ENCODE measurements at regions not wholly inside any gene's neighbourhood (a gene's known extent, or its start where the extent isn't known, plus 50 kb on each side); places are given as distances from the start of the nearest gene placed in this dataset.

- TF ChIP-seq ZNF266 (tag by site-specific recombination; IDR thresholded peaks at IDR 0.05; ENCODE audit: low read depth), result no peak
- no peak for TF ChIP-seq ZNF311 (tag by site-specific recombination; IDR thresholded peaks at IDR 0.05; ENCODE audit: borderline replicate concordance)
Measured at GRCh38 chr2:176820371-176820932, 392.1 kb upstream of the HNRNPA3 start (continued).

GRCh38 chr2:176821350-176821749 is 391.2 kb upstream of the HNRNPA3 start:
- no peak overlapping the region for H3K4me3 ChIP-seq (ENCODE audit: low read depth, low read length)
- no peaks in the 10 kb centered on the region for H3K4me1 ChIP-seq (ENCODE audit: control insufficient read depth, insufficient read depth, low read length)
- ChIA-PET CTCF (interaction anchor here (0.6 to 1.4 kb wide), 6 partner anchors 9 to 514 kb away, joined by 3 to 11 read pairs (median 4); no protein-coding TSS in a partner anchor), POLR2A (no interaction called here)
- no peak overlapping the region for H3K27ac ChIP-seq (ENCODE audit: extremely low read depth, low read depth, low read length)
- H3K9me3 ChIP-seq (ENCODE audit: control insufficient read depth, insufficient read depth, low read depth, low read length), result no peaks in the 10 kb centered on the region
- H3K36me3 ChIP-seq (ENCODE audit: control insufficient read depth in 2 of 2, insufficient read depth in 1 of 2, low read length in 2 of 2), result no peaks in the 10 kb centered on the region
- TF ChIP-seq ZNF133 (tag by site-specific recombination; IDR thresholded peaks at IDR 0.05), result no peak
- TF ChIP-seq ZBTB48 (tag by site-specific recombination; IDR thresholded peaks at IDR 0.05), result no peak
- TF ChIP-seq ZNF132 (tag by site-specific recombination; IDR thresholded peaks at IDR 0.05; ENCODE audit: borderline replicate concordance), result no peak
- TF ChIP-seq ZNF624 (tag by site-specific recombination; IDR thresholded peaks at IDR 0.05), result no peak
- TF ChIP-seq ZNF274 (IDR thresholded peaks at IDR 0.05; ENCODE audit: low read length), result no peak
- no peak for TF ChIP-seq ZNF274 (tag by site-specific recombination; IDR thresholded peaks at IDR 0.05; ENCODE audit: borderline replicate concordance)
- no peak for TF ChIP-seq PRDM2 (tag by site-specific recombination; IDR thresholded peaks at IDR 0.05; ENCODE audit: borderline replicate concordance)
- no peak for TF ChIP-seq ZNF449 (tag by site-specific recombination; IDR thresholded peaks at IDR 0.05)
- no peak for TF ChIP-seq REPIN1 (tag by site-specific recombination; IDR thresholded peaks at IDR 0.05; ENCODE audit: low read depth)
- no peak for TF ChIP-seq ZBTB1 (tag by site-specific recombination; IDR thresholded peaks at IDR 0.05)
- TF ChIP-seq ZBTB49 (tag by site-specific recombination; IDR thresholded peaks at IDR 0.05; ENCODE audit: low read depth), result no peak

- H3K36me3 ChIP-seq (ENCODE audit: control insufficient read depth in 2 of 2, insufficient read depth in 1 of 2, low read length in 2 of 2), result no peaks in the 10 kb centered on the region
- H3K4me1 ChIP-seq (ENCODE audit: control insufficient read depth, insufficient read depth, low read length), result no peaks in the 10 kb centered on the region
- no peak overlapping the region for H3K27ac ChIP-seq (ENCODE audit: extremely low read depth, low read depth, low read length)
- ChIA-PET POLR2A (no interaction called here), CTCF (interaction anchor here (0.6 to 1.8 kb wide), 9 partner anchors 8 to 901 kb away, joined by 3 to 11 read pairs (median 4); no protein-coding TSS in a partner anchor)
- no peak overlapping the region for H3K4me3 ChIP-seq (ENCODE audit: low read depth, low read length)
- no peaks in the 10 kb centered on the region for H3K9me3 ChIP-seq (ENCODE audit: control insufficient read depth, insufficient read depth, low read depth, low read length)
- no peak for TF ChIP-seq ZBTB6 (tag by site-specific recombination; IDR thresholded peaks at IDR 0.05)
- TF ChIP-seq SP3 (tag by site-specific recombination; IDR thresholded peaks at IDR 0.05), result no peak
- no peak for TF ChIP-seq ZNF843 (tag by site-specific recombination; IDR thresholded peaks at IDR 0.05)
- TF ChIP-seq PRDM6 (tag by site-specific recombination; IDR thresholded peaks at IDR 0.05), result no peak
- no peak for TF ChIP-seq ZNF639 (tag by site-specific recombination; IDR thresholded peaks at IDR 0.05)
- no peak for TF ChIP-seq ZNF16 (tag by site-specific recombination; IDR thresholded peaks at IDR 0.05; ENCODE audit: low read depth)
Measured at GRCh38 chr2:176822060-176822459, 390.5 kb upstream of the HNRNPA3 start.
